ENCODE measurements at regions not wholly inside any gene's neighbourhood (a gene's known extent, or its start where the extent isn't known, plus 50 kb on each side); places are given as distances from the start of the nearest gene placed in this dataset.

DNA sequence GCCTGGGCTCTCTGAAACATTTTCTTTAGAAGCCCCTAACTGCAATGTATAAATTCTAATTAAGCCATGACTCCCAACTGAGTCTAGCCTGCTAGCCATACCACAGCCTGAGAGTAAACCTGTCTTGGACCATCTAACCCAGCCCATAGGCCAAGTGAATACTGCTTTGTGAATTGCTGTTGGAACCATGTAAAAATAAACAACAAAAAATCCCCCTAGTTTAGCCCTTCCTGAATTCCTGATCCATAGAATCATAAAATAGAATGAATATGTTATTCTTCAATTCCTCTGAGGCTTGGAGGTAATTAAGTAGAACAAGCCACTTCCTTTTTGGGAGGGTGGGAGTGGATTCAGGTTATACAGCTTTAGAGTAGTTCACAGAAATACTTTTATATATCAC, 1496.4 kb downstream of the MRPL39 start:
- Histone ChIP-seq H3K4me3 (no peak overlapping the region), H3K27ac (no peak overlapping the region), H3K27me3 (replicated peaks; ENCODE audit: insufficient read depth) (no peaks in the 10 kb centered on the region), H3K4me1 (ENCODE audit: control insufficient read depth in 1 of 2, low read depth in 2 of 2) (no peaks in the 10 kb centered on the region), H3K9me3 (no peaks in the 10 kb centered on the region), H3K36me3 (no peaks in the 10 kb centered on the region)
- ATAC-seq (ENCODE audit: insufficient number of reproducible peaks, low FRiP score, low read depth) (no peak), DNase-seq (ENCODE audit: low spot score) (no peak)
- TF ChIP-seq, protein P1, sequence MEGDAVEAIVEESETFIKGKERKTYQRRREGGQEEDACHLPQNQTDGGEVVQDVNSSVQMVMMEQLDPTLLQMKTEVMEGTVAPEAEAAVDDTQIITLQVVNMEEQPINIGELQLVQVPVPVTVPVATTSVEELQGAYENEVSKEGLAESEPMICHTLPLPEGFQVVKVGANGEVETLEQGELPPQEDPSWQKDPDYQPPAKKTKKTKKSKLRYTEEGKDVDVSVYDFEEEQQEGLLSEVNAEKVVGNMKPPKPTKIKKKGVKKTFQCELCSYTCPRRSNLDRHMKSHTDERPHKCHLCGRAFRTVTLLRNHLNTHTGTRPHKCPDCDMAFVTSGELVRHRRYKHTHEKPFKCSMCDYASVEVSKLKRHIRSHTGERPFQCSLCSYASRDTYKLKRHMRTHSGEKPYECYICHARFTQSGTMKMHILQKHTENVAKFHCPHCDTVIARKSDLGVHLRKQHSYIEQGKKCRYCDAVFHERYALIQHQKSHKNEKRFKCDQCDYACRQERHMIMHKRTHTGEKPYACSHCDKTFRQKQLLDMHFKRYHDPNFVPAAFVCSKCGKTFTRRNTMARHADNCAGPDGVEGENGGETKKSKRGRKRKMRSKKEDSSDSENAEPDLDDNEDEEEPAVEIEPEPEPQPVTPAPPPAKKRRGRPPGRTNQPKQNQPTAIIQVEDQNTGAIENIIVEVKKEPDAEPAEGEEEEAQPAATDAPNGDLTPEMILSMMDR (IDR thresholded peaks at IDR 0.05), result no peak

DNA sequence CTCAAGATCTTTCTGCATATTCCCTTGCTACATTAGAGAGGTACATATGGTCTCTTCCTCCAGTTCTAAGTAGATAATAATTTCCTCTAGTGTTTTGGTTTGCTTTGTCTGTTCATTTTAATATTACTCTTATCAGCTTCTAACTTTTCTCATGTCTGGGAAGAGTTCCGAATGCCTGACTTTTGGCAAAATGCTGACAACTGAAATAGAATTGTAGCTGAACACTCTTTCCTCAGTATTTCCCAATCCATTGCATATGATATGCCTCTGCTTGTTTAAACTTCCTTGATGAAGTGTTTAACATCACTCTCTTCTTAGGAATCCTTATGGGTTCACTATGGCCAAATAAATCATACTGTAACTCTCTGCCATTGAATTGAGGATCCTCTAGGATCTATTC, 1510.1 kb downstream of the MRPL39 start:
- DNase-seq (ENCODE audit: low spot score) (no peak), ATAC-seq (ENCODE audit: insufficient number of reproducible peaks, low FRiP score, low read depth) (no peak)
- H3K4me1 ChIP-seq (ENCODE audit: control insufficient read depth in 1 of 2, low read depth in 2 of 2), result no peaks in the 10 kb centered on the region
- TF ChIP-seq, protein P1 (IDR thresholded peaks at IDR 0.05), result no peak
- no peaks in the 10 kb centered on the region for H3K27me3 ChIP-seq (replicated peaks; ENCODE audit: insufficient read depth)
- no peaks in the 10 kb centered on the region for H3K36me3 ChIP-seq
- H3K27ac ChIP-seq, result no peak overlapping the region
- no peak overlapping the region for H3K4me3 ChIP-seq
- H3K9me3 ChIP-seq, result no peaks in the 10 kb centered on the region

DNA sequence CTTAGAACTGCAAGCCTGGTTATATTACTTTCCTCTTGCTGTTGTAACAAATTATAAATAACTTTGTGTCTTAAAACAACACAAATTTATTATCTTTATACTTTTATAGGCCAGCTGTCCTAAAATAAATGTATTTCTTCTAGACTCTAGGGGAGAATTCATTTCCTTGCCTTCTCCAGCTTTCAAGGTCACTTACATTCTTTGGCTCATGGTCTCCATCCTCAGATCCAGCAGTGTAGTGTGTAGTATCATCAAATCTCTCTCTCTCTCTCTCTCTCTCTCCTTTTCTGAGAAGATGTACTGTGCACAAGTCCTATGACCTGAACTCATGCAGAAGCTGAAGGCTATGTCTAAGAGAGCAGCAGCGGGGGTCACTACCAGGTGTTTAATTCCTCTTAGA, 1510.6 kb downstream of the MRPL39 start:
- Histone ChIP-seq H3K36me3 (no peaks in the 10 kb centered on the region), H3K9me3 (no peaks in the 10 kb centered on the region), H3K27ac (no peak overlapping the region), H3K4me1 (ENCODE audit: control insufficient read depth in 1 of 2, low read depth in 2 of 2) (no peaks in the 10 kb centered on the region), H3K27me3 (replicated peaks; ENCODE audit: insufficient read depth) (no peaks in the 10 kb centered on the region), H3K4me3 (no peak overlapping the region)
- no peak for DNase-seq (ENCODE audit: low spot score)
- TF ChIP-seq, protein P1 (IDR thresholded peaks at IDR 0.05), result no peak
- no peak for ATAC-seq (ENCODE audit: insufficient number of reproducible peaks, low FRiP score, low read depth)

DNA sequence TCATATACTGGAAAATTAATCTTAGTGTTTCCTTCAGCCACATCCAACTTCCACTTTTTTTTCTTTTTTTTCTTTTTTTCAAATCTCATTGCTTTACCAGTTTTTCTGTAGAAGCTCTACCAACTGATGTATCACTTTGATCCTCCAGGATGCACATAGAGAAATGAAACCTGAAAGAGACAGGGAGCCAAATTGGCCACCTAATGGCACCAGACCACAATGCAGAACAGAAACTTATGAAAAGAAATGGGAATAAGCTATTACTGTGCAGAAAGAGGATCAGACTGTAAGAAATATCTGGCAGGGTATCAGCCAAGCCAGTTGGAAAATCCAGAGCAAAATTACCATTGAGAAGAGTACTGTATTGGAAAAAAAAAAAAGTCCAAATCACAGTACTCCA, 1514.2 kb downstream of the MRPL39 start:
- no peaks in the 10 kb centered on the region for H3K27me3 ChIP-seq (replicated peaks; ENCODE audit: insufficient read depth)
- ATAC-seq (ENCODE audit: insufficient number of reproducible peaks, low FRiP score, low read depth) (no peak), DNase-seq (ENCODE audit: low spot score) (no peak)
- no peaks in the 10 kb centered on the region for H3K4me1 ChIP-seq (ENCODE audit: control insufficient read depth in 1 of 2, low read depth in 2 of 2)
- TF ChIP-seq, protein P1 (IDR thresholded peaks at IDR 0.05), result no peak
- H3K9me3 ChIP-seq, result no peaks in the 10 kb centered on the region
- no peak overlapping the region for H3K27ac ChIP-seq
- H3K36me3 ChIP-seq, result no peaks in the 10 kb centered on the region
- H3K4me3 ChIP-seq, result no peak overlapping the region

DNA sequence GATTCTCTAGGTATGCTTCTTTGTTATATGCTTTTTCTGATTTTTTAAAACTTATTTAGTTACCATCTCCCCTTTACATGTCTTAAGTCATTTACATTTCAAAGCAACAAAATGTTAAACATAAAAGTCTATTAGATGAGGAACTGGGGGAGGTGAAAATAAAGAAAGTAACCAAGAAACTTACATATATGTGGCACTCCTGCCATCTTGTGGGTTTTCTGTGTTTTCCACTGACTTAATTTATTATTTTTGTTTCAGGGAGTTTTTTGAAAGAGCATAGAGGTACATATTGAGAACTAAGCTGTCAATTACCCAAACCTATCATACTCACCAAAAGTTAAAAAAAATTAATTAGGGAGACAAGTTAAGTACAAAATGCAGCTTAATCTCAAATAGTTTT, 1531.1 kb downstream of the MRPL39 start:
- ATAC-seq (ENCODE audit: insufficient number of reproducible peaks, low FRiP score, low read depth) (no peak), DNase-seq (ENCODE audit: low spot score) (no peak)
- Histone ChIP-seq H3K27ac (no peak overlapping the region), H3K27me3 (replicated peaks; ENCODE audit: insufficient read depth) (no peaks in the 10 kb centered on the region), H3K9me3 (no peaks in the 10 kb centered on the region), H3K4me1 (ENCODE audit: control insufficient read depth in 1 of 2, low read depth in 2 of 2) (no peaks in the 10 kb centered on the region), H3K4me3 (no peak overlapping the region), H3K36me3 (no peaks in the 10 kb centered on the region)
- TF ChIP-seq, protein P1 (IDR thresholded peaks at IDR 0.05), result no peak
